Right lobe of liver (tissue), 4 donors: ENCODE measurements at regions not wholly inside any gene's neighbourhood (a gene's known extent, or its start where the extent isn't known, plus 50 kb on each side); places are given as distances from the start of the nearest gene placed in this dataset.
"Not testable (repeated sequence)": the region's sequence is repeated elsewhere in the genome, so short reads cannot be mapped to it uniquely, and the experiment has no call there.

ENCODE experiments used
- CTCF ChIP-seq, 4 donors: fragments of 200-600 bp in 3 of 4; fragments of 450-650 bp in 1 of 4; IDR thresholded peaks; one replicate each; pipeline versions ENCODE4 v1.5.1 to v1.8.0; 2016 to 2022; ENCODE audit warnings: antibody characterized with exemption in 4 of 4, mild to moderate bottlenecking in 2 of 4
- POLR2A ChIP-seq: fragments of 450-650 bp; IDR thresholded peaks from one replicate; pipeline ENCODE4 v1.6.1; 2017; ENCODE audit warnings: antibody characterized with exemption, mild to moderate bottlenecking
- donor health status: DM: no; HTN: no; CAD: no.
- donor health status: DM: no; HTN: no; CAD: no.
- donor health status: DM: no; HTN: yes; CAD: no.

GRCh38 chr16:18181028-18181427, 155.5 kb downstream of the NPIPA8 start:
- TF ChIP-seq CTCF (IDR thresholded peaks at IDR 0.05); POLR2A: not testable (repeated sequence)
